OCI-LY3 (cell line): ENCODE measurements at regions not wholly inside any gene's neighbourhood (a gene's known extent, or its start where the extent isn't known, plus 50 kb on each side); places are given as distances from the start of the nearest gene placed in this dataset.

Source experiments
- CTCF ChIP-seq: fragments of 200-600, 300-600 bp; sonication (generic); IDR thresholded peaks from 2 replicates; pipeline ENCODE4 v1.5.1; 2014; ENCODE audit warnings: antibody characterized with exemption, low read length, low read depth
- EZH2phosphoT487 ChIP-seq: fragments of 200-600 bp; shearing (Covaris generic); IDR thresholded peaks from 2 replicates; pipeline ENCODE4 v1.6.1; 2018; ENCODE audit warnings: antibody characterized with exemption, mixed run types, low read depth

- TF ChIP-seq CTCF (no peak), EZH2phosphoT487 (no peak)
Measured at GRCh38 chr4:108359130-108359985, 190.6 kb upstream of the LEF1 start.
